ENCODE measurements at regions not wholly inside any gene's neighbourhood (a gene's known extent, or its start where the extent isn't known, plus 50 kb on each side); places are given as distances from the start of the nearest gene placed in this dataset.
"Not testable (repeated sequence)": the region's sequence is repeated elsewhere in the genome, so short reads cannot be mapped to it uniquely, and the experiment has no call there.

DNA sequence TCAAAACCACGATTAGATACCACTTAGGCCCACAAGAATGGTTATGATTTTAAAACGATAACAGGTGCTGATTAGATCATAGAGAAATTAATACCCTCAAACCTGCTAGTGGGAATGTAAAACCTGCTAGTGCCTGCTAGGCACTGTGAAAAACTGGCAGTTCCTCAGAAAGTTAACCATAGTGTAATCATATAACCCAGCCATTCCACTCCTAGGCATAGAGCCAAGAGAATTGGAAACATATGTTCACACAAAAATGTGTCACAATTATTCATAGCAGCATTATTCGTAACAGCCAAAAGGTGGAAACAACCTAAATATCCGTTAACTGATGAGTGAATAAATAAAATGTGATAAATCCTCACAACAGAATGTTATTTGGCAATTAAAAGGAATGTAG, 122.2 kb upstream of the SYN3 start:
- Histone ChIP-seq H3K36me3 (ENCODE audit: control insufficient read depth in 1 of 2, insufficient read depth in 2 of 2, low read length in 2 of 2) (no peaks in the 10 kb centered on the region), H3K27ac (ENCODE audit: low read length) (no peak overlapping the region), H3K4me3 (ENCODE audit: low read depth in 1 of 2, low read length in 2 of 2) (no peak overlapping the region), H3K27me3 (ENCODE audit: low read depth, low read length) (no peaks in the 10 kb centered on the region), H3K9me3 (ENCODE audit: control insufficient read depth in 1 of 2, low read length in 2 of 2) (no peaks in the 10 kb centered on the region), H3K4me1 (ENCODE audit: control insufficient read depth in 1 of 2, insufficient read depth in 2 of 2, low read length in 2 of 2) (no peaks in the 10 kb centered on the region)

DNA sequence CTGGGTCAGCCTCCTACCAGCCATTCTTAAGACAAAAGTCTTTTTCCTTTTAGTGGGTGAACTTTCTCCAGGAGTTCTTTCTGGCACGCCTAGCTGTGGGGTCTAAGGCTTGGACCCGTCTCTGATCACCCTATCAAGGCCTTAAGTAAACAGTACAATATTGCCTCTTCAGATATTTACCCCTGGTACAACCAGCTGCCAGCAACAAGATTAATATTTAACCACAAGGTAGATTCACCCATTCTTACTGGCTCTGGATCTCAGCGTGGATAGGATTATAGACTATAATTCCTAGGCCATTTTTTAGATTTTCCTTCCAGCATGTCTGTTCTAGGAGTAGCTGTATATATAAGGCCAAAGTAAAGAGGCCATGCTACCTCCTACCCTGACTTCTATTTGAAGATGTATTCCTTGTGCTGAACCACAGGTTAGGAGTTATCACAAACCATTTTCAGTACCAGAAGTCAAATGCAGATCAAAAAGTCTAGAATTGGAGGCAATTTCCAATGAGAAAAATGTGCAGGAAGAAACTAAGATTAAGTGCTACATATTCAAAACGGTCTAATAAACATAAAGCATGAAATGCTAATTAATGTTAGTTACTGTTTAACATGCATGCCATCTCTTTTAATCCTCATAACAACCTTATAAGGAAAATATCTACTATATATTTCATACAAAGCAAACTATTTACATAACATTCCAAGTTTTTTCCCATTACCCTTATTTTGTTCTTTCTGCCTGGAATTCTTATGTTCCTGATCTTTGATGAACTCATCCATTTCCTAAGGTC, 110.0 kb upstream of the SYN3 start:
- H3K27me3 ChIP-seq (ENCODE audit: low read depth, low read length): no peaks in the 10 kb centered on the region
- no peaks in the 10 kb centered on the region for H3K9me3 ChIP-seq (ENCODE audit: control insufficient read depth in 1 of 2, low read length in 2 of 2)
- H3K4me1 ChIP-seq (ENCODE audit: control insufficient read depth in 1 of 2, insufficient read depth in 2 of 2, low read length in 2 of 2): no peaks in the 10 kb centered on the region
- H3K27ac ChIP-seq (ENCODE audit: low read length): no peak overlapping the region
- H3K4me3 ChIP-seq (ENCODE audit: low read depth in 1 of 2, low read length in 2 of 2): no peak overlapping the region
- H3K36me3 ChIP-seq (ENCODE audit: control insufficient read depth in 1 of 2, insufficient read depth in 2 of 2, low read length in 2 of 2): no peaks in the 10 kb centered on the region

- Histone ChIP-seq H3K27ac (ENCODE audit: low read length) (no peak overlapping the region), H3K27me3 (ENCODE audit: low read depth, low read length) (no peaks in the 10 kb centered on the region), H3K4me1 (ENCODE audit: control insufficient read depth in 1 of 2, insufficient read depth in 2 of 2, low read length in 2 of 2) (no peaks in the 10 kb centered on the region), H3K4me3 (ENCODE audit: low read depth in 1 of 2, low read length in 2 of 2) (no peak overlapping the region), H3K9me3 (ENCODE audit: control insufficient read depth in 1 of 2, low read length in 2 of 2) (no peaks in the 10 kb centered on the region), H3K36me3 (ENCODE audit: control insufficient read depth in 1 of 2, insufficient read depth in 2 of 2, low read length in 2 of 2) (no peaks in the 10 kb centered on the region)
These were observed 108.0 kb upstream of the SYN3 start for GRCh38 chr22:33166206-33166605.

- Histone ChIP-seq H3K36me3 (ENCODE audit: control insufficient read depth in 1 of 2, insufficient read depth in 2 of 2, low read length in 2 of 2) (no peaks in the 10 kb centered on the region), H3K9me3 (ENCODE audit: control insufficient read depth in 1 of 2, low read length in 2 of 2) (no peaks in the 10 kb centered on the region), H3K27me3 (ENCODE audit: low read depth, low read length) (no peaks in the 10 kb centered on the region), H3K4me3 (ENCODE audit: low read depth in 1 of 2, low read length in 2 of 2) (no peak overlapping the region), H3K4me1 (ENCODE audit: control insufficient read depth in 1 of 2, insufficient read depth in 2 of 2, low read length in 2 of 2) (no peaks in the 10 kb centered on the region), H3K27ac (ENCODE audit: low read length) (no peak overlapping the region)
These were observed 105.6 kb upstream of the SYN3 start for GRCh38 chr22:33163815-33164214.

GRCh38 chr22:33162196-33162595, 104.0 kb upstream of the SYN3 start:
- Histone ChIP-seq H3K9me3 (ENCODE audit: control insufficient read depth in 1 of 2, low read length in 2 of 2) (no peaks in the 10 kb centered on the region), H3K4me3 (ENCODE audit: low read depth in 1 of 2, low read length in 2 of 2) (no peak overlapping the region), H3K27me3 (ENCODE audit: low read depth, low read length) (no peaks in the 10 kb centered on the region), H3K4me1 (ENCODE audit: control insufficient read depth in 1 of 2, insufficient read depth in 2 of 2, low read length in 2 of 2) (no peaks in the 10 kb centered on the region), H3K36me3 (ENCODE audit: control insufficient read depth in 1 of 2, insufficient read depth in 2 of 2, low read length in 2 of 2) (no peaks in the 10 kb centered on the region), H3K27ac (ENCODE audit: low read length) (no peak overlapping the region)

DNA sequence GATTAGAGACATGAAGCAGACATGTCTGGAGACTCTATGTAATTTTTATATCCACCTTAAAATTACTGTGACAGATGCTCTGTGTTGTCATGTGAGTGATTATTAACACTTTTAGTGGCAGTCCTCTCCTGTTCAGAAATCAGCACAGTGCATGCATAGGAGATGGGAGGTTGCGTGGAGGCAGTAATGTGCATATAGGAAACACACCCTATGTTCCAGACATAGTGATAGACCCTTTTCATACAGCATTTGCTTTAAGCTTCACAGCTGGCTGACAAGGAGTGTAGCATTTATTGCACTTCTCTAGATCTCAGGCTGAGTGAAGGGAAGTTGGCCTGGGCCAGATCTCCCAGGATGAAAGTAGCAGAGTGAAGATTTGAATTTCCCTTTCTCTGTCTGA, 102.3 kb upstream of the SYN3 start:
- H3K4me3 ChIP-seq (ENCODE audit: low read depth in 1 of 2, low read length in 2 of 2): no peak overlapping the region
- H3K9me3 ChIP-seq (ENCODE audit: control insufficient read depth in 1 of 2, low read length in 2 of 2): peaks cover 0 to 3% of the 10 kb centered on the region in 2 donors
- H3K36me3 ChIP-seq (ENCODE audit: control insufficient read depth in 1 of 2, insufficient read depth in 2 of 2, low read length in 2 of 2): no peaks in the 10 kb centered on the region
- H3K4me1 ChIP-seq (ENCODE audit: control insufficient read depth in 1 of 2, insufficient read depth in 2 of 2, low read length in 2 of 2): no peaks in the 10 kb centered on the region
- no peak overlapping the region for H3K27ac ChIP-seq (ENCODE audit: low read length)
- no peaks in the 10 kb centered on the region for H3K27me3 ChIP-seq (ENCODE audit: low read depth, low read length)

DNA sequence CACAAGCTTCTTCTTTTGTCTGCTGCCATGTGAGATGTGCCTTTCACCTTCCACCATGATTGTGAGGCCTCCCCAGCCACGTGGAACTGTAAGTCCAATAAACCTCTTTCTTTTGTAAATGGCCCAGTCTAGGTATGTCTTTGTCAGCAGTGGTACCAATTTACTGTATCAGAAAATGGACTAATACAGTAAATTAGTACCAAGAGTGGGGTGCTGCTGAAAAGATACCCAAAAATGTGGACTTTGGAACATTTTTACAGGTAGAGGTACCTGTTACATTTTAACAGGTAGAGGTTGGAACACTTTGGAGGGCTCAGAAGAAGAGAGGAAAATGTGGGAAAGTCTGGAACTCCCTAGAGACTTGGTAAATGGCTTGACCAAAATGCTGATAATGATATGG, 96.8 kb upstream of the SYN3 start:
- H3K27ac ChIP-seq (ENCODE audit: low read length); H3K27me3 ChIP-seq (ENCODE audit: low read depth, low read length); H3K4me1 ChIP-seq (ENCODE audit: control insufficient read depth in 1 of 2, insufficient read depth in 2 of 2, low read length in 2 of 2); H3K9me3 ChIP-seq (ENCODE audit: control insufficient read depth in 1 of 2, low read length in 2 of 2); H3K36me3 ChIP-seq (ENCODE audit: control insufficient read depth in 1 of 2, insufficient read depth in 2 of 2, low read length in 2 of 2); H3K4me3 ChIP-seq (ENCODE audit: low read depth in 1 of 2, low read length in 2 of 2): not testable (repeated sequence)

- no peaks in the 10 kb centered on the region for H3K36me3 ChIP-seq (ENCODE audit: control insufficient read depth in 1 of 2, insufficient read depth in 2 of 2, low read length in 2 of 2)
- no peaks in the 10 kb centered on the region for H3K4me1 ChIP-seq (ENCODE audit: control insufficient read depth in 1 of 2, insufficient read depth in 2 of 2, low read length in 2 of 2)
- peaks cover 0 to 5% of the 10 kb centered on the region in 2 donors for H3K9me3 ChIP-seq (ENCODE audit: control insufficient read depth in 1 of 2, low read length in 2 of 2)
- no peak overlapping the region for H3K27ac ChIP-seq (ENCODE audit: low read length)
- H3K4me3 ChIP-seq (ENCODE audit: low read depth in 1 of 2, low read length in 2 of 2): no peak overlapping the region
- no peaks in the 10 kb centered on the region for H3K27me3 ChIP-seq (ENCODE audit: low read depth, low read length)
These were observed 91.4 kb upstream of the SYN3 start for GRCh38 chr22:33149611-33150010.

DNA sequence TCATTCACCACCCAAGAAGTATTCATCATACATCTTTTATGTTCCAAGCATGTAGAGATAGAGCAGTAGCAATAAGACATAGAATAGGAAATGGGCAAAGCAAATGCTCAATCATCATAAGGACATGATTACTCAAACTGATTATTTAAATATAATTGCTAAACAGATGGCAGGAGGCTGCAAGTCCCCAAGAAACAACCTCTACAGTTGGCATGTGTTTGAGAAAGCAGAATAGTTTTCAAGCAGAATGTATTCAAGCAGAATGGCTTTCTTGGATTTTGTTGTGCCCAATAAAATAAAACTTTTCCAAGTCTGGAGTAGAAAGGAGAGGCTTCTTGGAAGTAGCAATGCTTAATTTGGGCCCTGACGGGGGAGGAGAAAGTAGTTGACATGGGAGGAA, 86.5 kb upstream of the SYN3 start:
- H3K9me3 ChIP-seq (ENCODE audit: control insufficient read depth in 1 of 2, low read length in 2 of 2): peaks cover 0 to 3% of the 10 kb centered on the region in 2 donors
- no peaks in the 10 kb centered on the region for H3K27me3 ChIP-seq (ENCODE audit: low read depth, low read length)
- H3K36me3 ChIP-seq (ENCODE audit: control insufficient read depth in 1 of 2, insufficient read depth in 2 of 2, low read length in 2 of 2): no peaks in the 10 kb centered on the region
- H3K4me1 ChIP-seq (ENCODE audit: control insufficient read depth in 1 of 2, insufficient read depth in 2 of 2, low read length in 2 of 2): no peaks in the 10 kb centered on the region
- H3K27ac ChIP-seq (ENCODE audit: low read length): no peak overlapping the region
- no peak overlapping the region for H3K4me3 ChIP-seq (ENCODE audit: low read depth in 1 of 2, low read length in 2 of 2)

- Histone ChIP-seq H3K36me3 (ENCODE audit: control insufficient read depth in 1 of 2, insufficient read depth in 2 of 2, low read length in 2 of 2) (no peaks in the 10 kb centered on the region), H3K4me3 (ENCODE audit: low read depth in 1 of 2, low read length in 2 of 2) (no peak overlapping the region)
These were observed 84.3 kb upstream of the SYN3 start for GRCh38 chr22:33142282-33143055.

DNA sequence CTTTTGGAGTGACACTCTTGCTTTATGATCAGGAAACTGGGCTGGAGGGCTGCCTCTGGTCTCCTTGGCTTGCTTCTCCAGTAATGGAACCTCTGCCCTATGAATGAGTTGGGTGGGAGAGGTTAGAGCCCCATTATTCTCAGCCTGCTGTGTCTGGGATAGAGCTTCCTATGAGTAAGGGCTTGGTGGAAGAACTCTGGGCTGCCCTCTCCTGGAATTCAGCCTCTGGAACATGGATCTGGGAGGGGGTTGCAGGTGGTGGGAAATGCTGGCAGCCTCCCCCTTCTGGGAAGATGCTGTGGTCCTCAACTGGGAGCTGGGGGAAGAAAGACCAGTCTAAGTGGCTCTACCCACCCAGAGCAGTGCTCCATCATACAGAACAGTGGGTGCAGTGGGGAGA, 81.8 kb upstream of the SYN3 start:
- Histone ChIP-seq H3K27ac (ENCODE audit: low read length) (no peak overlapping the region), H3K36me3 (ENCODE audit: control insufficient read depth in 1 of 2, insufficient read depth in 2 of 2, low read length in 2 of 2) (no peaks in the 10 kb centered on the region), H3K27me3 (ENCODE audit: low read depth, low read length) (no peaks in the 10 kb centered on the region), H3K4me1 (ENCODE audit: control insufficient read depth in 1 of 2, insufficient read depth in 2 of 2, low read length in 2 of 2) (no peaks in the 10 kb centered on the region), H3K9me3 (ENCODE audit: control insufficient read depth in 1 of 2, low read length in 2 of 2) (peaks cover 0 to 13% of the 10 kb centered on the region in 2 donors), H3K4me3 (ENCODE audit: low read depth in 1 of 2, low read length in 2 of 2) (no peak overlapping the region)

More at GRCh38 chr22:33142282-33143055, 84.3 kb upstream of the SYN3 start:
- H3K4me1 ChIP-seq (ENCODE audit: control insufficient read depth in 1 of 2, insufficient read depth in 2 of 2, low read length in 2 of 2): no peaks in the 10 kb centered on the region
- H3K27ac ChIP-seq (ENCODE audit: low read length): no peak overlapping the region
- H3K27me3 ChIP-seq (ENCODE audit: low read depth, low read length): no peaks in the 10 kb centered on the region
- peaks cover 0 to 8% of the 10 kb centered on the region in 2 donors for H3K9me3 ChIP-seq (ENCODE audit: control insufficient read depth in 1 of 2, low read length in 2 of 2)
